ENCODE measurements at regions not wholly inside any gene's neighbourhood (a gene's known extent, or its start where the extent isn't known, plus 50 kb on each side); places are given as distances from the start of the nearest gene placed in this dataset.

DNA sequence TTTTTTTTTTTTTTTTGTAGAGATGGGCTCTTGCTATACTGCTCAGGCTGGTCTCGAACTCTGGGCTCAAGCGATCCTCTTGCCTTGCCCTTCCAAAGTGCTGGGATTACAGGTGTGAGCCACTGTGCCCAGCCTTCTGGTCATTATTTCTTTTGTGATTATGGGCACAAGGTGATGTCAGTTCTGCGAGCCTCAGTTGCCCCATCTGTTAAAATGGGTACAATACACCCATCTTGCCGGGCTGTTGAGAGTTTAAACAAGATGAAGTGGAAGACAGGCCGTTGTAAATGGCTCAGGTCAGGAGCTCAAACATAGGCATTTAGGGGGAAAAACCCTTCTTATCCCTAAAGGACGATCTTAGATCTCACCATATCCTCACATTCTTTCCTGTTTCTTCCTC lies 53.7 kb upstream of the WNT4 start:
- TF ChIP-seq EP300 (IDR thresholded peaks at IDR 0.05; ENCODE audit: borderline replicate concordance) = no peak
- TF ChIP-seq TEAD4 (IDR thresholded peaks at IDR 0.05) = no peak
- no peak for TF ChIP-seq EGR1 (IDR thresholded peaks at IDR 0.05)
- TF ChIP-seq ZBTB7A (IDR thresholded peaks at IDR 0.05; ENCODE audit: low read depth) = no peak
- TF ChIP-seq TCF12 (IDR thresholded peaks at IDR 0.05; ENCODE audit: low read depth) = no peak
- TF ChIP-seq YY1 (IDR thresholded peaks at IDR 0.05; ENCODE audit: low read depth) = no peak
- TF ChIP-seq FOXM1 (IDR thresholded peaks at IDR 0.05; ENCODE audit: borderline replicate concordance, low read depth) = no peak
- TF ChIP-seq, protein P1, sequence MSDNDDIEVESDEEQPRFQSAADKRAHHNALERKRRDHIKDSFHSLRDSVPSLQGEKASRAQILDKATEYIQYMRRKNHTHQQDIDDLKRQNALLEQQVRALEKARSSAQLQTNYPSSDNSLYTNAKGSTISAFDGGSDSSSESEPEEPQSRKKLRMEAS (IDR thresholded peaks at IDR 0.05) = no peak
- TF ChIP-seq CREB1 (IDR thresholded peaks at IDR 0.05; ENCODE audit: low read depth) = no peak
- TF ChIP-seq RAD21 (IDR thresholded peaks at IDR 0.05; ENCODE audit: low read depth) = no peak
- TF ChIP-seq TAF1 (IDR thresholded peaks at IDR 0.05; ENCODE audit: low read depth) = no peak

Data from Ishikawa (cell line).